Activated CD4-positive, alpha-beta memory T cell treated with anti-CD3 and anti-CD28 coated beads for 36 hours (primary cell): ENCODE measurements at regions not wholly inside any gene's neighbourhood (a gene's known extent, or its start where the extent isn't known, plus 50 kb on each side); places are given as distances from the start of the nearest gene placed in this dataset.

Source experiments
- CTCF ChIA-PET: fragments of 350-600 bp; sonication (Branson Sonifier 250); formaldehyde crosslinking; loops from one replicate; lab custom pipeline; 2021; ENCODE audit warnings: antibody characterized with exemption, inconsistent platforms; lab: Charles Lee
- POLR2A ChIA-PET: fragments of 350-600 bp; sonication (Branson Sonifier 250); formaldehyde crosslinking; loops from one replicate; lab custom pipeline; 2021; ENCODE audit warnings: antibody characterized with exemption; lab: Charles Lee
- DNase-seq: peaks from one replicate; pipeline ENCODE4 v3.0.0-alpha.2; 2020
- H3K27ac Mint-ChIP-seq: one replicate; pipeline ENCODE4 v1.8.0; 2021; ENCODE audit warnings: mixed read lengths
- H3K27me3 Mint-ChIP-seq: one replicate; pipeline ENCODE4 v1.8.0; 2021; ENCODE audit warnings: mixed read lengths
- H3K36me3 Mint-ChIP-seq: one replicate; pipeline ENCODE4 v1.8.0; 2021; ENCODE audit warnings: mixed read lengths
- H3K4me1 Mint-ChIP-seq: one replicate; pipeline ENCODE4 v1.8.0; 2021; ENCODE audit warnings: low read depth, mixed read lengths
- H3K4me3 Mint-ChIP-seq: one replicate; pipeline ENCODE4 v1.8.0; 2021; ENCODE audit warnings: mild to moderate bottlenecking, mixed read lengths
- H3K9me3 Mint-ChIP-seq: one replicate; pipeline ENCODE4 v1.8.0; 2021; ENCODE audit warnings: mixed read lengths
- intact Hi-C: fragments of 100-400 bp; cut with micrococcal nuclease; formaldehyde crosslinking; loops from one replicate; pipeline ENCODE4 v1.15.1; 2023

DNA sequence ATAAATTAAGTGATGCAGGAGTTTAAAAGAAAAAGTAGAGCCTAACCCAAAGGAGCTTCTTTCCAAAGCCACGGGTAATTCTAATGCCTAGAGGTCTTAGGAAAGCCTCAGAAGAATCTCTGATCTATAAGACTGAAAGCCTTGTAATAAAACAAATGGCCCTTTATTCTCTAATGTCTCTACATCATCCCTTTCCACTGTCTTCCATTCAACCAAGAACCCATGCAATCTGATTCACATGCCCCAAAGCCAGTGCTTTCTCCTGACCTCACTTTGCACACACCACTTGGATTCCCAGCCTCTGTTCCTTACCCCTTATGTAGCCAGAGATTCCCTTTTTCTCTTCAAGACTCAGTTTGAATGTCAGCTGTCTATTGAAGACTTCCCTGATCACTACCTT lies 252.9 kb upstream of the NRSN1 start:
- no peaks in the 10 kb centered on the region for H3K36me3 Mint-ChIP-seq
- intact Hi-C loops: no loop called here
- no peaks in the 10 kb centered on the region for H3K9me3 Mint-ChIP-seq
- no peak overlapping the region for H3K4me3 Mint-ChIP-seq
- DNase-seq: no peak
- H3K27ac Mint-ChIP-seq: no peak overlapping the region
- H3K27me3 Mint-ChIP-seq: no peaks in the 10 kb centered on the region
- POLR2A ChIA-PET: no interaction called here
- no peaks in the 10 kb centered on the region for H3K4me1 Mint-ChIP-seq
- CTCF ChIA-PET: no interaction called here

DNA sequence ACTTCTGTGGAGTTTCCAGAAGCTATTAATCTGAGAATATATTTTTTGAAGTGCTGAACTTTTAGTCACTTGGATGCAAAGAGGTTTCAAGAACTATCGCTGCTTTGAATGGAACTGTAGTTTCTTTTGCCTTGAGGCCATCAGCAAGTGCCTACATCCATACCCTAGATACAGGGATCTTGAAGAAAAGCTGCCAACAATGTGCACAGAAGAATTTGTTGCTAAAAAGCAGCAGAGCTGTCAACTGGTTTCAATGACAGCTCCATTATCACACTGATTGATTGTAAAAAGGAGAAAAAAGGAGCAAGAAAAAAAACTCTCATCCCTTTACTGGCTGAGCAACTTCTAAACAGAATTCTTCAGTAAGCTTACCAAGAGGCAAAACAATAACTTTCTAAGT lies 251.0 kb upstream of the NRSN1 start:
- ChIA-PET CTCF (no interaction called here), POLR2A (no interaction called here)
- Mint-ChIP-seq H3K27me3 (no peaks in the 10 kb centered on the region), H3K4me3 (no peak overlapping the region), H3K4me1 (no peaks in the 10 kb centered on the region), H3K27ac (no peak overlapping the region), H3K36me3 (no peaks in the 10 kb centered on the region), H3K9me3 (no peaks in the 10 kb centered on the region)
- no peak for DNase-seq
- intact Hi-C loops: no loop called here

DNA sequence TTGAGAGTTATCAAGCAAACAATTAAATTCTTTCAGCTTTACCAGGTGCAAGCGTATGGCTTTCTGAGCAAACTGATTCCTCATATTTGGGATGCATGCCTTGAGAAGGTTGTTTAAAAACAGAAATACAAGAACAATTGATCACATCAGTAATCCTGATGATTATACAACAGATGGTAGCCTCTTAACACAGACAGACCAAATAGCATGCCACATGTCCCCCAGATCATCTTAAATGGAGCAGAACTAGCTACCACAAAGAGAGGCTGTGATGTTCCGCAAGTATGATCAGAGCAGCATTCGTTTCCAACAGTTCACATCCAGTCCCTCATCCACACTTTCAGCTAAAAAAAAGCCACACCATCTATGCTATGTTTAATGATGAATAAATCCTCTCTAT lies 246.2 kb upstream of the NRSN1 start:
- Mint-ChIP-seq H3K4me3 (no peak overlapping the region), H3K36me3 (no peaks in the 10 kb centered on the region), H3K9me3 (no peaks in the 10 kb centered on the region), H3K27me3 (no peaks in the 10 kb centered on the region), H3K4me1 (no peaks in the 10 kb centered on the region), H3K27ac (no peak overlapping the region)
- ChIA-PET POLR2A (no interaction called here), CTCF (no interaction called here)
- no peak for DNase-seq
- intact Hi-C loops: no loop called here

DNA sequence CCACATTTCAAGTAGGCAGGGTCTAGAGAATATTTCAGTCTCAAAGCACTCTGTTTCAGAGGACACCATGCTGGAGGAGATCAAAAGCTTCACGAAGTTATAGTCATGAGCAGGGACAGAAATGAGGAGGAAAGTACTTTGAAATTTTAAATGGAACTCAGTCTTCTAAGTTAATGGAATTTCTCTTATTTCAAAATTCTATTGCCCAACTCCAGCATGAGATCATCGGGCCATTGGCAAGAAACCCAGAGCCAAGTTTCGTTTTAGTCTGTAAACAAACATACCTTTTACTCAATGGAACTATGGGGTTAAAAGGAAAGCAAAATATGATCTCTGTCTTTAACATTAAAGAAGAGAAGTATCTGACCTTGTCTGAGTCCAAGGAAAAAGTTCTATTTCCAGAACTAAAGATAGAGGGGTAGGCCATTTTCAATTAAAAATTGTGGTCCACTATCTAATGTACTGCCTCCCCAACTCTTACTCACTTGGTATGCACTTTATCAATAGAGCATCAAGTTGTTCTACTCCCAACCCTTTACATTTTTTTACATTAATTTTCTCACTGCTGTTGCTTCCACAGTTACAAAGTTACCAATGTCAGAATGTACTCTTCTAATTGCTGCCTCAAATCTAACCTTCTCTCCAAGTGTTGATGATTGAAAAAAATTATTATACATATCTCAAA lies 235.3 kb upstream of the NRSN1 start:
- intact Hi-C loops: no loop called here
- no peaks in the 10 kb centered on the region for H3K4me1 Mint-ChIP-seq
- ChIA-PET CTCF (no interaction called here), POLR2A (no interaction called here)
- DNase-seq: no peak
- H3K9me3 Mint-ChIP-seq: no peaks in the 10 kb centered on the region
- H3K36me3 Mint-ChIP-seq: no peaks in the 10 kb centered on the region
- H3K4me3 Mint-ChIP-seq: no peak overlapping the region
- no peaks in the 10 kb centered on the region for H3K27me3 Mint-ChIP-seq
- no peak overlapping the region for H3K27ac Mint-ChIP-seq

DNA sequence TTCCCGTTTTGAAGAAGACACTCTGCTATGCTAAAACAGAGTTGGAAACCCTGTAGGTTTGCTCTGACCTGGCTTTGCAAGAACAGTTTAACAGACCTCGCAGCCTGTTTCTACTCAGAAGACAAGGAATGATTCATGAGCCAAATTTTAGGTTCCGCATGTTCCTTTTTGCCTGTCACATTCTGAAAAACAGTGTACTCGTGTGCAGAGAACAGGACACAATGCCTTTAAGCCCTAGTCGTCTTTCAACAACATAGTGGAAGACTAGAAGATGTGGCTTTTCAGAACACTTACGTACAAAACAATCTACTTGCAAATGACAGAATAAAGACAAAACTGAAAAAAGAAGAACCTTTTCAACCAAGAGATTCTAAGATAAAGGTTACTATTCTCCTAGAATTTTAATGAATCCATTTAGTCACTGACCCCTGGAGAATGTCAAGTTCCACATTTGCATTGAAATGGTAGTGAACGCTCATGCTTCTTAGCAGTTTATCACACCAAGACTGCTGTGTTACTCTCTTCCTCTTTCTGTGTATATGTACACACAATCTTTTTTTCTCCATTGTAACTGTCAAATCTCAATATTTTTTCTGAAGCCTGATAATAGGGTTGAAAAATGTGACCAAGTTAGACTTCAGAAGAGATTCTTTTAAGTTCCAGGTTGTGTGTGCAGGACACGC lies 220.7 kb upstream of the NRSN1 start:
- DNase-seq: no peak
- intact Hi-C loops: no loop called here
- no peaks in the 10 kb centered on the region for H3K4me1 Mint-ChIP-seq
- no peaks in the 10 kb centered on the region for H3K36me3 Mint-ChIP-seq
- H3K4me3 Mint-ChIP-seq: no peak overlapping the region
- H3K27ac Mint-ChIP-seq: no peak overlapping the region
- no peaks in the 10 kb centered on the region for H3K9me3 Mint-ChIP-seq
- POLR2A ChIA-PET: no interaction called here
- no peaks in the 10 kb centered on the region for H3K27me3 Mint-ChIP-seq
- CTCF ChIA-PET: no interaction called here

DNA sequence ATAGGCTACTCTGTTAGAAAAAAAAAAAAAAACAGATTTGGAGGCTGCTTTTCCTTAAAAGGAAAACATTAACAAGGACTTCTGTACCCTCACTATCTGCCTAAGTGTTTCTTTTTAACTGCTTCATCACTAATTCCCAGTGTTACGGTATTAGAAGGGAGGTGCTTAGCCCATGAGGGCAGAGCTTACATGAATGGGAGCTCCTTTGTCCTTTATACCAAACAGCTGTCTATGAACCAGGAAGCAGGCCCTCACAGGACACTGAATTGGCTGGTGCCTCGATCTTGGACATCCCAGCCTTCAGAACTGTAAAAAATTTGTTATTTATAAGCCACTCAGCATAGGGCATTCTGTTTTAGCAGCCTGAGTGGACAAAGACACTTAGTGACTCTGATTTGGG lies 215.6 kb upstream of the NRSN1 start:
- POLR2A ChIA-PET: no interaction called here
- Mint-ChIP-seq H3K9me3 (no peaks in the 10 kb centered on the region), H3K27ac (no peak overlapping the region), H3K27me3 (no peaks in the 10 kb centered on the region), H3K36me3 (no peaks in the 10 kb centered on the region), H3K4me1 (no peaks in the 10 kb centered on the region), H3K4me3 (no peak overlapping the region)
- DNase-seq: no peak
- CTCF ChIA-PET: no interaction called here
- intact Hi-C loops: no loop called here

DNA sequence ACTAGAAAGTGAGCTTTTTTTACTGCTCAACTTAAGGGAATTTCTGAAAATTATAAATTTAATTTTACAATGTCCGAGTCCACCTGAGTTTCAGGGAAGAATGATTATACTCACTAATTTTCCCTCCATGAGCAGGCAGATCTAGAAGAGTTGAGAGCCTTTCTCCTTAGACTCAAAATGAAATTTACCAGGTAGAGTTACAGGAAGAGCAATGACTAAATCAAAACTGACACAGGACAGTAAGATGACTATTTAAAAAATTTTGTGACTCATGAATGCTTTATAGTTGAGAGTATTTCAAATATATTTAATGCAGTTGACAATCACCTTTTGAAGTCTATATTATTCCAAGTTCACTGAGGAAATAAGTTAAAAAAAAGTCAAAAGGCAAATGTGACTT lies 198.1 kb upstream of the NRSN1 start:
- no peaks in the 10 kb centered on the region for H3K27me3 Mint-ChIP-seq
- CTCF ChIA-PET: no interaction called here
- no peaks in the 10 kb centered on the region for H3K4me1 Mint-ChIP-seq

DNA sequence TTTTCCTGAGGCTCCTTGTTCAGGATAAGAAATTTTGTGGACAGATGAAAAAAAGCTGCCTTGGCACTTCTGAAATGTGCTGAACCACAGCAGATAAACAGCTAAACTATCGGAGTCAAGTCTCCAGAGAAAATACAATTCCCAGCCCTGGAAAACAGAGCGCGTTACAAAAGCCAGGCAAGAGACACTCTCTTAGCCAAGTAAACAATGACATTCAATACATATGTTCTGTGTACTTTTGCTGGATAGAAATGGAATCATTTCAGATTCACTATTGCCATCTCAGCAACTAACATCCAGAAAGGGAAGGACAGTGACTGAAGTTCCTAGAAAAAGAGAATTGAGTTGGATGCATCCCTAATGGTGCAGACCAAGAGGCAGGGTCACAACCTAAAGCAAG lies 196.8 kb upstream of the NRSN1 start:
- Mint-ChIP-seq H3K4me1 (no peaks in the 10 kb centered on the region), H3K36me3 (no peaks in the 10 kb centered on the region), H3K4me3 (no peak overlapping the region), H3K27ac (no peak overlapping the region), H3K9me3 (peaks cover 6% of the 10 kb centered on the region), H3K27me3 (no peaks in the 10 kb centered on the region)
- ChIA-PET POLR2A (no interaction called here), CTCF (no interaction called here)
- no peak for DNase-seq
- intact Hi-C loops: no loop called here

More for the DNA sequence above, 198.1 kb upstream of the NRSN1 start:
- DNase-seq: no peak
- Mint-ChIP-seq H3K4me3 (no peak overlapping the region), H3K36me3 (no peaks in the 10 kb centered on the region), H3K27ac (no peak overlapping the region), H3K9me3 (peaks cover 2% of the 10 kb centered on the region)
- POLR2A ChIA-PET: no interaction called here
- intact Hi-C loops: no loop called here

DNA sequence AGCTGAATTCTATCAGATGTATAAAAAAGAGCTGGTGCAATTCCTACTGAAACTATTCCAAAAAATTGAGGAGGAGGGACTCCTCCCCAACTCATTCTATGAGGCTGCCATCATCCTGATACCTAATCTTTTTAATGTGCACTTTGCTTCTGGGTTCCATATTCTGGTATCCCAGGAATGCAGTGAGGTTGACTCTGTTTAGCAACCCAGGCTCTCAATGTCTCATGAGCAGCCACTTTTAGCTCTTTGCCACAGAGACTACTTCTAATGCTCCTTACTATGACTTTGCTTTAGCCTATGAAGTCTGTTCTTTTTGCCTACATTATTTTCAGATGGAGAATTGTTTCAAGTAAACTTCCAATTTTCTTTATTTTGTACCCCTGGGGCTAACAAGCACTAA lies 185.5 kb upstream of the NRSN1 start:
- Mint-ChIP-seq H3K27ac (no peak overlapping the region), H3K36me3 (no peaks in the 10 kb centered on the region), H3K4me3 (no peak overlapping the region), H3K27me3 (no peaks in the 10 kb centered on the region), H3K9me3 (no peaks in the 10 kb centered on the region), H3K4me1 (no peaks in the 10 kb centered on the region)
- DNase-seq: no peak
- CTCF ChIA-PET: no interaction called here
- intact Hi-C loops: no loop called here
- POLR2A ChIA-PET: no interaction called here

DNA sequence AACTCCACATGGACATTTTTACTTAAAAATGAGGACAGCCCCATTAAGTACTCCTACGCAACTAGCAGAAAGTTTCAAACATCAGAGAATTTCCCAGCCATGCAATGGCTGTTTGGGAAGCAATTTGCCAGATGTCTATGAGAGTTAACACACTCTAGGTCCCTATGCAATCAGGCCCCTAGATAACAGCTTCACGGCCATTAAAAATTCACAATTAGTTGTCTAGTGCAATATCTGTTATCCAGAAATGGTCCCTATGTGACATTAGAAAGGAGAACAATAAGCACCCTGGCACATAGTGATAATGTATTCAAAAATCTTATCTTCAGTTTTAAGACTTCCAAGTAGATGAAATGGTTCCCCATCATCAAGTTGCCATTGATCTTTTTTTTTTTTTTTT lies 174.3 kb upstream of the NRSN1 start:
- no peaks in the 10 kb centered on the region for H3K36me3 Mint-ChIP-seq
- DNase-seq: no peak
- H3K27me3 Mint-ChIP-seq: no peaks in the 10 kb centered on the region
- H3K9me3 Mint-ChIP-seq: no peaks in the 10 kb centered on the region
- no peak overlapping the region for H3K27ac Mint-ChIP-seq
- H3K4me1 Mint-ChIP-seq: no peaks in the 10 kb centered on the region
- POLR2A ChIA-PET: no interaction called here
- no peak overlapping the region for H3K4me3 Mint-ChIP-seq
- CTCF ChIA-PET: no interaction called here
- intact Hi-C loops: no loop called here

DNA sequence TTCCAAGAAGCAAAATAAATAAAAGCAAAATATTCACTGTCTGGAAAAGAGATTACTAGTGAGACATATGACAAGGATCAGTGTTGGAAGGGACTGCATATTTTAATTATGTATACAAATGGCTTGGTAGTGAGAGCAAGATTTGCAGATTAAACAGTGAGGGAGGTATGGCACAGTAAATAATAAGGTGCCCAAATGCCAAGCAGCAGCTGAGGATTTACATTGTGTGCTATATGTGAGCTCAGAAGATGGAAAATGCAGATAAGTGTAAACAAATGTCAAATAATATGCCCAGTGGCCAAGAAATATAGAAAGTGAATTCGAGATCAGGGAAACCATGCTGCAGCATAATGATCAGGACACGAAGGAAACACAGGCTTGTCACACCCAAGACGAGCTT lies 173.8 kb upstream of the NRSN1 start:
- ChIA-PET CTCF (no interaction called here), POLR2A (no interaction called here)
- Mint-ChIP-seq H3K27ac (no peak overlapping the region), H3K9me3 (no peaks in the 10 kb centered on the region), H3K27me3 (no peaks in the 10 kb centered on the region), H3K4me1 (no peaks in the 10 kb centered on the region), H3K4me3 (no peak overlapping the region), H3K36me3 (no peaks in the 10 kb centered on the region)
- intact Hi-C loops: no loop called here
- no peak for DNase-seq

DNA sequence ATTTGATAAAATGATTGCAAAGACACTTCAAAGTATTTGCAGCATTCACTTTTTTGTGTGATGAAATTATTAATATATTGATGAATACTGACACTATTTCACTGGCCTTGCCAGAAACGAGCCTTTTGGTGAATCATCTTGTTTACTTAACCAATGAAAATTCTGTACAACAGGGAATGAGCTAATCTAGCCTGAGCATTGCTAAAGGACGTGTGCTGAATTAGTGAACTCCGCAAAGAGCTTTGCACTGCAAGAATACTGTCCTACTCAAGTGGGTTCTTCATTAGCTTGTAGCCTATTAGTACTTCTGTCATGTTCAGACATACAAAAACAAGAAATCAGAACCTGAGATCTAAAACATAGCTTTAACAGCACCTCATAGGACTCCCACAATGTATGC lies 172.0 kb upstream of the NRSN1 start:
- Mint-ChIP-seq H3K4me1 (no peaks in the 10 kb centered on the region), H3K4me3 (no peak overlapping the region), H3K27me3 (no peaks in the 10 kb centered on the region), H3K27ac (no peak overlapping the region), H3K36me3 (no peaks in the 10 kb centered on the region), H3K9me3 (no peaks in the 10 kb centered on the region)
- intact Hi-C loops: no loop called here
- DNase-seq: no peak
- POLR2A ChIA-PET: no interaction called here
- CTCF ChIA-PET: no interaction called here

DNA sequence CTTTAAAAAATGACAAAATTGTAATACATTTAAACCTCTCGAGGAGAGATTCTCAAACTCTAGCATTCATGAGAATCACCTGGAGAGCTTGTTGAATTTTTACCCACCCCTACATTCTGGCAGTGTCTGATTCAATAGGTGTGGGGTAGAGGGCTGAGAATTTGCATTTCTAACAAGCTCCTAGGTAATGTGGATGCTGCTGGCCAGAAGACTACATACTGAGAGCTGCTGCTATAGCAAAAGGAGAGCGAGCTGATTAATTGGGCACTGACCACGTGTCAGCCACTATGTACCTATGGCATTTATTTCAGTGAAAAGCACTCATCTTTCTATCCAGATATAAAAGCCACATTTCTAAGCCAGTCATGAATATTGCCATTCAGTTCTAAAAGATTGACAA lies 169.0 kb upstream of the NRSN1 start:
- H3K4me3 Mint-ChIP-seq: no peak overlapping the region
- POLR2A ChIA-PET: no interaction called here
- H3K27ac Mint-ChIP-seq: no peak overlapping the region
- no peaks in the 10 kb centered on the region for H3K36me3 Mint-ChIP-seq
- intact Hi-C loops: no loop called here
- no peaks in the 10 kb centered on the region for H3K9me3 Mint-ChIP-seq
- CTCF ChIA-PET: no interaction called here
- no peak for DNase-seq
- no peaks in the 10 kb centered on the region for H3K4me1 Mint-ChIP-seq
- no peaks in the 10 kb centered on the region for H3K27me3 Mint-ChIP-seq
